ENCODE measurements at regions not wholly inside any gene's neighbourhood (a gene's known extent, or its start where the extent isn't known, plus 50 kb on each side); places are given as distances from the start of the nearest gene placed in this dataset.
"Not testable (repeated sequence)": the region's sequence is repeated elsewhere in the genome, so short reads cannot be mapped to it uniquely, and the experiment has no call there.

DNA sequence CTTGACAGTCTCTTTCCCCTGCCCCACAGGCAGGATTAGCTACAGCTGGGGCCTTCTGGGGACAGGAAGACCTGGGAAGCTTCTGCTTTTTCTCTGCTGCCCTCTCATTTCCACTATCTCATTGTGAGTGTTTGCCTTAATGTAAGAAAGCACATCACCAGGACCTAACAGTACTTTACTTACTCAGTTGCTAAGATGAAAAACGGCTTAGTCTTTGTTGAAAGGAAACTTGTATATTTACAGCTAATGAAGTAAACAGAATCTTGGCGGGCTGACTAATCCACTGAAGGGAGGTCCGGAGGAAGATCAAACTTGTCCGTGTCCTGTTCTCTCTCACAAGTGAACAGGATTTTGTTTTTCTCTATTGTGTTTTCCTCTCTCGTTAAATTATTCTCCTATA, 128.6 kb downstream of the SOD2 start:
- H3K27ac ChIP-seq (ENCODE audit: insufficient read depth, low read length, poor library complexity, severe bottlenecking) = no peak overlapping the region
- peaks cover 6% of the 10 kb centered on the region for H3K27me3 Mint-ChIP-seq
- H3K9me3 ChIP-seq (ENCODE audit: control insufficient read depth in 2 of 2, low read length in 2 of 2) = peaks cover 2 to 5% of the 10 kb centered on the region in 2 experiments
- no peaks in the 10 kb centered on the region for H3K36me3 ChIP-seq (ENCODE audit: control insufficient read depth, insufficient read depth, low read length)
- H3K9me3 Mint-ChIP-seq = peaks cover 0 to 4% (median 0%) of the 10 kb centered on the region in 7 donors
- DNase-seq (no peak), ATAC-seq (ENCODE audit: low read depth in 2 of 2) (no peak)
- H3K27me3 ChIP-seq (ENCODE audit: control insufficient read depth, insufficient read depth, low read length) = no peaks in the 10 kb centered on the region
- H3K27ac Mint-ChIP-seq = no peak overlapping the region
- no peak overlapping the region for H3K4me3 ChIP-seq (ENCODE audit: low read depth, low read length)
- no peak overlapping the region for H3K4me3 Mint-ChIP-seq
- no peaks in the 10 kb centered on the region for H3K4me1 ChIP-seq (ENCODE audit: control insufficient read depth, insufficient read depth, low read length, poor library complexity, severe bottlenecking)
- no peaks in the 10 kb centered on the region for H3K4me1 Mint-ChIP-seq
- H3K36me3 Mint-ChIP-seq = no peaks in the 10 kb centered on the region

DNA sequence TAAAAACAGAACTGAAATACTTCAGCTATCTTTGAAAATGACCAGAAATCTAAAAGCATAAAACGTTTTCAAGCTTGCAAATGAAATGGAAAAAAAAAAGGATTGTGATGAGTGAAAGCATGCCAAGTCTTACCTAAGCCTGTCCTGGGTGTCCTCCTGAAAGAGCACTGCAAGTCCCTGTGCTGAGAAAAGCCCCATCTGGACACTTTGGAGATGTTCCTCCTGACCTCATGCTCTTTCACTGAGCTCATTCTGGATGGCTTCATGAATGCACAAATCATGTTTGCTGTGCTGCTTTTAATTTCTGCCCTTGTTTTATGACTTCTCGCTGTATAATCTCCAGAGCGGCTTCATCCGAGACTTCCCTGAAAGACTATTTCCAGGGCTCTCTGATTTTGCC, 136.0 kb downstream of the SOD2 start:
- Mint-ChIP-seq H3K9me3 (peaks cover 0 to 6% (median 1%) of the 10 kb centered on the region in 7 donors), H3K27ac (no peak overlapping the region), H3K4me1 (no peaks in the 10 kb centered on the region), H3K27me3 (peaks cover 31% of the 10 kb centered on the region), H3K4me3 (no peak overlapping the region), H3K36me3 (no peaks in the 10 kb centered on the region)
- Histone ChIP-seq H3K27ac (ENCODE audit: insufficient read depth, low read length, poor library complexity, severe bottlenecking) (no peak overlapping the region), H3K36me3 (ENCODE audit: control insufficient read depth, insufficient read depth, low read length) (no peaks in the 10 kb centered on the region), H3K4me3 (ENCODE audit: low read depth, low read length) (no peak overlapping the region), H3K4me1 (ENCODE audit: control insufficient read depth, insufficient read depth, low read length, poor library complexity, severe bottlenecking) (no peaks in the 10 kb centered on the region), H3K27me3 (ENCODE audit: control insufficient read depth, insufficient read depth, low read length) (peaks cover 5% of the 10 kb centered on the region), H3K9me3 (ENCODE audit: control insufficient read depth in 2 of 2, low read length in 2 of 2) (no peaks in the 10 kb centered on the region)
- ATAC-seq (ENCODE audit: low read depth in 2 of 2) = no peak
- no peak for DNase-seq

DNA sequence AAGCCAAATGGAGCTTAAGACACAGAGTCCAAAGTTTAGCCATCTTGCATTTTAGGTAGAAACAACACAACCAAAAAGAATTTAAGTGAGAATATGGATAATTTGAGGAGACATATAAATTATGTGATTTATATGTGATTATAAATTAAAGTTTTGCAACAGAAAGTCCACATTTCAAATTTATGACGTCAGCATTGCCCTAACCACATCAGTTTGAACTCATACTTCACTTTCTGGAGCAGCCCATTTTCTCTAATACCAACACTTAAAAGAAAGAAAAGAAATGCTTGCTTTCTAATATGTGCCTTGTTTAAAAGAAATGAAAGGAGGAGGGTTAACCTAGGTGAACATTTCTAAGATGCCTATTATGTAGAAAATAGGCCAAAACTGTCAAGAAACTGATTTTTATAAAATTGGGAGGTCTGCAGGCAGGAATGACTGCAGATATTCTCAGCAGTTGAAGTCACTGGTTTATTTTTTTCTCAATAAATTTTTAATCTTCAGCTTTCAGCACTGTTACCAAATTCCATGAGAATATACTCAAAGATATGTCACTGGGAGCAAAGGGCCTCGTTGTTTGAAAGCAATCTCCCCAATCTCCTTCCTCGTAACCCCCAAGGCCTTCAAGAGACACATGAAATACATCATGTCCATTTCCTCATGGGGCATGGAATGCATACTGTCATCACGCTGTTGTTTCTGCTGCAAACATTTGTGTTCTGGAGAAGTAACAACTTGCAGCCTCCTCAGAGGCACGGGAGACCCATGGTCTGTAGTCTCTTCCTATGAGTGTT, 137.8 kb downstream of the SOD2 start:
- H3K27me3 ChIP-seq (ENCODE audit: control insufficient read depth, insufficient read depth, low read length) = peaks cover 5% of the 10 kb centered on the region
- no peaks in the 10 kb centered on the region for H3K36me3 Mint-ChIP-seq
- peaks cover 0 to 4% (median 4%) of the 10 kb centered on the region in 7 donors for H3K9me3 Mint-ChIP-seq

DNA sequence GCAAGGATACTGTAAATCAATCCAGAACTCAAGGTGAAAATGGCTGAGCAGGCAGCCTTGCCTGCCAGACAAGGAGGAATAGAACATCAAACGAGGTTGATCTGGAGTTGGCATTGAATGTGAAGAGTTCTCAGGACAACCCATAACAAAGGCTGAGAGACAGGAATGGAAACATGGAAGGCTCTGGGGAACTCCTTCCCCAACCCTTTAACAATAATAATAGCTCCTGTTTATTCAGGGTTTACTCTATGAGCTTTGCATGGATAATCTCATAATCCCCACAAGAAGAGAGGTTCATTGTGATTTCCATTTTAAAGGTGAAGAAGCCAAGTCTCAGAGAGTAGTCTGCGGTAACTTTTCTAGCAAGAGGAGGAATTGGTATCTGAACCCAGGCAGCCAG, 151.7 kb downstream of the SOD2 start:
- Histone ChIP-seq H3K27ac (ENCODE audit: insufficient read depth, low read length, poor library complexity, severe bottlenecking) (no peak overlapping the region), H3K36me3 (ENCODE audit: control insufficient read depth, insufficient read depth, low read length) (no peaks in the 10 kb centered on the region), H3K4me1 (ENCODE audit: control insufficient read depth, insufficient read depth, low read length, poor library complexity, severe bottlenecking) (no peaks in the 10 kb centered on the region), H3K27me3 (ENCODE audit: control insufficient read depth, insufficient read depth, low read length) (peaks cover 3% of the 10 kb centered on the region), H3K9me3 (ENCODE audit: control insufficient read depth in 2 of 2, low read length in 2 of 2) (no peaks in the 10 kb centered on the region), H3K4me3 (ENCODE audit: low read depth, low read length) (no peak overlapping the region)
- Mint-ChIP-seq H3K36me3 (no peaks in the 10 kb centered on the region), H3K27ac (no peak overlapping the region), H3K27me3 (peaks cover 18% of the 10 kb centered on the region), H3K9me3 (peaks cover 0 to 6% (median 1%) of the 10 kb centered on the region in 7 donors), H3K4me3 (no peak overlapping the region), H3K4me1 (no peaks in the 10 kb centered on the region)
- ATAC-seq (ENCODE audit: low read depth in 2 of 2) (no peak), DNase-seq (no peak)

More for the DNA sequence above, 137.8 kb downstream of the SOD2 start:
- Histone ChIP-seq H3K9me3 (ENCODE audit: control insufficient read depth in 2 of 2, low read length in 2 of 2) (no peaks in the 10 kb centered on the region), H3K4me1 (ENCODE audit: control insufficient read depth, insufficient read depth, low read length, poor library complexity, severe bottlenecking) (no peaks in the 10 kb centered on the region), H3K36me3 (ENCODE audit: control insufficient read depth, insufficient read depth, low read length) (no peaks in the 10 kb centered on the region), H3K4me3 (ENCODE audit: low read depth, low read length) (no peak overlapping the region), H3K27ac (ENCODE audit: insufficient read depth, low read length, poor library complexity, severe bottlenecking) (no peak overlapping the region)
- no peak overlapping the region for H3K4me3 Mint-ChIP-seq
- H3K27me3 Mint-ChIP-seq = peaks cover 36% of the 10 kb centered on the region
- ATAC-seq (ENCODE audit: low read depth in 2 of 2) (no peak), DNase-seq (no peak)
- H3K4me1 Mint-ChIP-seq = no peaks in the 10 kb centered on the region
- no peak overlapping the region for H3K27ac Mint-ChIP-seq

DNA sequence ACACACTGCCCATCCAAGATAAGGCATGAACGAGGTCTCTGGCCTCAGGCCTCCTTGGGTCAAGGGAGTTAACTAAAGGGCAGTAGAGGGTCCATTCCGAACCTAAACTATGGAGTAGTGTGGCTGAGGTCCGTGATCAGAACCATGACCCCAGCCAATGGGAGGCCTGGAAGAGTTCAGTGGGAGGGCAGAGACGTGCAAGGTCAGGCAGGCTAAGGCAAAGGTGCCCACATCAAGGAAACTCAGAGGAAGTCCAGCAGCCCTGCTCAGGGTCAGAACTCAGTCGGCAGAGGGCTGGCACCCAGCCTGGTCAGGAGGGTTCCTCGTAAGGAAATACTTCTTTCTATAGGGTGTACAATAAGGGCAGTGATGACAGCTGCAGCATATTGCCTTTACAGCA, 152.2 kb downstream of the SOD2 start:
- no peaks in the 10 kb centered on the region for H3K4me1 Mint-ChIP-seq
- no peak overlapping the region for H3K27ac Mint-ChIP-seq
- DNase-seq (no peak), ATAC-seq (ENCODE audit: low read depth in 2 of 2) (no peak)
- H3K4me3 ChIP-seq (ENCODE audit: low read depth, low read length) = no peak overlapping the region
- H3K9me3 Mint-ChIP-seq = peaks cover 0 to 6% (median 1%) of the 10 kb centered on the region in 7 donors
- H3K9me3 ChIP-seq (ENCODE audit: control insufficient read depth in 2 of 2, low read length in 2 of 2) = no peaks in the 10 kb centered on the region
- no peak overlapping the region for H3K27ac ChIP-seq (ENCODE audit: insufficient read depth, low read length, poor library complexity, severe bottlenecking)
- H3K4me3 Mint-ChIP-seq = no peak overlapping the region
- H3K27me3 ChIP-seq (ENCODE audit: control insufficient read depth, insufficient read depth, low read length) = peaks cover 3% of the 10 kb centered on the region
- H3K4me1 ChIP-seq (ENCODE audit: control insufficient read depth, insufficient read depth, low read length, poor library complexity, severe bottlenecking) = no peaks in the 10 kb centered on the region
- peaks cover 16% of the 10 kb centered on the region for H3K27me3 Mint-ChIP-seq
- no peaks in the 10 kb centered on the region for H3K36me3 Mint-ChIP-seq
- H3K36me3 ChIP-seq (ENCODE audit: control insufficient read depth, insufficient read depth, low read length) = no peaks in the 10 kb centered on the region

DNA sequence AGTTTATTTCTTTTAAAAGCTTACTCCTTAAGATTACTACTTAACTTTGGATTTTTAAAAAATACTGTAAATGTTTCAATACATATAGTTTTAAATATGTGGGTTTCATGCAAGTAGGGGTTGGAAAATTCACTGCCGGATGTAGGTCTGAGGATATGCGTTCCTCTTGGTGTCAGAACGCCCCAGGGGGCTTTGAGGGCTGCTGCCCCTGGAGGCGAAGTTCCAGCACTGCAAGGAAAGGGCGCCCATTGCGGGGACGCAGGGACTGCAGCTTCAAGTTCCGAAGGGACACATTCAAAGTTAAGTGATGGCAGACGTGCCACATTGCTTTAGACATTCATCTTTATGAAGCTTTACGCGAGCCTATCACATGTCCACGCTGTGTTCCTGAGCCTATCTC, 152.9 kb downstream of the SOD2 start:
- H3K27me3 ChIP-seq (ENCODE audit: control insufficient read depth, insufficient read depth, low read length) = peaks cover 3% of the 10 kb centered on the region
- no peaks in the 10 kb centered on the region for H3K36me3 Mint-ChIP-seq
- H3K4me3 ChIP-seq (ENCODE audit: low read depth, low read length) = no peak overlapping the region
- H3K9me3 Mint-ChIP-seq = peaks cover 0 to 6% (median 0%) of the 10 kb centered on the region in 7 donors
- DNase-seq (no peak), ATAC-seq (ENCODE audit: low read depth in 2 of 2) (no peak)
- H3K27ac Mint-ChIP-seq = no peak overlapping the region
- H3K4me1 ChIP-seq (ENCODE audit: control insufficient read depth, insufficient read depth, low read length, poor library complexity, severe bottlenecking) = no peaks in the 10 kb centered on the region
- H3K9me3 ChIP-seq (ENCODE audit: control insufficient read depth in 2 of 2, low read length in 2 of 2) = no peaks in the 10 kb centered on the region
- H3K27me3 Mint-ChIP-seq = peaks cover 18% of the 10 kb centered on the region
- no peaks in the 10 kb centered on the region for H3K4me1 Mint-ChIP-seq
- H3K36me3 ChIP-seq (ENCODE audit: control insufficient read depth, insufficient read depth, low read length) = no peaks in the 10 kb centered on the region
- no peak overlapping the region for H3K27ac ChIP-seq (ENCODE audit: insufficient read depth, low read length, poor library complexity, severe bottlenecking)
- H3K4me3 Mint-ChIP-seq = no peak overlapping the region

DNA sequence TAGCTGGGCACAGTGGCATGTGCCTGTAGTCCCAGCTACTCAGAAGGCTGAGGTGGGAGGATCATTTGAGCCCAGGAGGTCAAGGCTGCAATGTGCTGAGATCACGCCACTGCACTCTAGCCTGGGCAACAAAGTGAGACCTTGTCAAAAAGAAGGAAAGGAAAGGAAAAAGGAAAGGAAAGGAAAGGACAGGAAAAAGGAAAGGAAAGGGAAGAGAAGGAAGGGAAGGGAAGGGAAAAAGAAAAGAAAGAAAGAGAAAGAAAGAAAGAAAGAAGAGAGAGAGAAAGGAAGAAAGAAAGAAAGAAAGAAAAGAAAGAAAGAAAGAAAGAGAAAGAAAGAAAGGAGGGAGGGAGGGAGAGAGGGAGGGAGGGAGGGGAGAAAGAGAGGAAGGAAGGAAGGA, 155.0 kb downstream of the SOD2 start:
- not testable (repeated sequence) for H3K27ac ChIP-seq (ENCODE audit: insufficient read depth, low read length, poor library complexity, severe bottlenecking); H3K4me3 ChIP-seq (ENCODE audit: low read depth, low read length); H3K4me1 ChIP-seq (ENCODE audit: control insufficient read depth, insufficient read depth, low read length, poor library complexity, severe bottlenecking); H3K36me3 ChIP-seq (ENCODE audit: control insufficient read depth, insufficient read depth, low read length); ATAC-seq (ENCODE audit: low read depth in 2 of 2); H3K4me3 Mint-ChIP-seq; H3K27me3 ChIP-seq (ENCODE audit: control insufficient read depth, insufficient read depth, low read length); DNase-seq; H3K9me3 Mint-ChIP-seq; H3K36me3 Mint-ChIP-seq; H3K27ac Mint-ChIP-seq; H3K9me3 ChIP-seq (ENCODE audit: control insufficient read depth in 2 of 2, low read length in 2 of 2); H3K4me1 Mint-ChIP-seq
- H3K27me3 Mint-ChIP-seq = peaks cover 12% of the 10 kb centered on the region

DNA sequence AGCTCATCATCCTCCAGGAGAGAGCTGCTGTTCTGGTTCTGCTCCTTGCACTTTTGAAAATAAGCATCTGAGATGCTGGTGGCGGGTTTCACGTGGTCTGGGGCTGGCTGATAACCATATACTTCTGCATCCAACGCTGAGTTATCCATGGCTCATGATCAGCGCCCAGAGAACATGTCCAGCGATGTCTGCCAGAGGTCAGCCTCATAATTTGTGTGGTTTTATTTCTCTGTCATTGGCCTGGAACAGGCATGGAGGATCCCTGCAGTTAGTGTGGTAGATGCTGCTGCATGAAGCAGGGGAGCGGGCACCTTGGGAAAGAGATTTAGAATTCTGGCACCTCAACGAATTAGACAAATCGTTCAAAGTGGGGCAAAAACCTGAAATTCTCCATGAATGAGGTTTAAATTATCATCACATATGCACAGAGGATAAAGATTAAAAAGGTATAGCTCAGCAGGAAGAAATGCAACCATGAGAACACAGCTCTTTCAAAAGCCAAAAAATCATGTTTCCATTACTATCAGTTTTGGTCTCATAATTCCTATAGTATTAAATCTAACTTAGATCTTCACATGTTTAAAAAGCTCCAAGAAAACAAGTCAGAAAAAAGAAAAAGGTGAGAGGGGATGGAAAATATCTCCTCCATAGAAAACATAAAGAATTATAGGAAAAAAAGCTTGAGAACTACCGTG, 157.2 kb downstream of the SOD2 start:
- Mint-ChIP-seq H3K9me3 (peaks cover 0 to 2% (median 0%) of the 10 kb centered on the region in 7 donors), H3K36me3 (no peaks in the 10 kb centered on the region), H3K4me1 (no peaks in the 10 kb centered on the region), H3K27ac (no peak overlapping the region), H3K27me3 (peaks cover 12% of the 10 kb centered on the region), H3K4me3 (no peak overlapping the region)
- Histone ChIP-seq H3K4me3 (ENCODE audit: low read depth, low read length) (no peak overlapping the region), H3K27me3 (ENCODE audit: control insufficient read depth, insufficient read depth, low read length) (peaks cover 3% of the 10 kb centered on the region), H3K9me3 (ENCODE audit: control insufficient read depth in 2 of 2, low read length in 2 of 2) (no peaks in the 10 kb centered on the region), H3K27ac (ENCODE audit: insufficient read depth, low read length, poor library complexity, severe bottlenecking) (no peak overlapping the region), H3K4me1 (ENCODE audit: control insufficient read depth, insufficient read depth, low read length, poor library complexity, severe bottlenecking) (no peaks in the 10 kb centered on the region), H3K36me3 (ENCODE audit: control insufficient read depth, insufficient read depth, low read length) (no peaks in the 10 kb centered on the region)
- ATAC-seq (ENCODE audit: low read depth in 2 of 2) (no peak), DNase-seq (no peak)

All from CD4-positive, CD25-positive, alpha-beta regulatory T cell (primary cell).